ENCODE measurements at regions not wholly inside any gene's neighbourhood (a gene's known extent, or its start where the extent isn't known, plus 50 kb on each side); places are given as distances from the start of the nearest gene placed in this dataset.
"Not testable (repeated sequence)": the region's sequence is repeated elsewhere in the genome, so short reads cannot be mapped to it uniquely, and the experiment has no call there.

- DNase-seq (ENCODE audit: low read depth in 2 of 2): no peak
Observed at GRCh38 chr4:105050896-105051295, 95.8 kb upstream of the TET2 start.

- no peak for DNase-seq (ENCODE audit: low read depth in 2 of 2)
Observed at GRCh38 chr4:105057370-105058105, 89.1 kb upstream of the TET2 start.

DNA sequence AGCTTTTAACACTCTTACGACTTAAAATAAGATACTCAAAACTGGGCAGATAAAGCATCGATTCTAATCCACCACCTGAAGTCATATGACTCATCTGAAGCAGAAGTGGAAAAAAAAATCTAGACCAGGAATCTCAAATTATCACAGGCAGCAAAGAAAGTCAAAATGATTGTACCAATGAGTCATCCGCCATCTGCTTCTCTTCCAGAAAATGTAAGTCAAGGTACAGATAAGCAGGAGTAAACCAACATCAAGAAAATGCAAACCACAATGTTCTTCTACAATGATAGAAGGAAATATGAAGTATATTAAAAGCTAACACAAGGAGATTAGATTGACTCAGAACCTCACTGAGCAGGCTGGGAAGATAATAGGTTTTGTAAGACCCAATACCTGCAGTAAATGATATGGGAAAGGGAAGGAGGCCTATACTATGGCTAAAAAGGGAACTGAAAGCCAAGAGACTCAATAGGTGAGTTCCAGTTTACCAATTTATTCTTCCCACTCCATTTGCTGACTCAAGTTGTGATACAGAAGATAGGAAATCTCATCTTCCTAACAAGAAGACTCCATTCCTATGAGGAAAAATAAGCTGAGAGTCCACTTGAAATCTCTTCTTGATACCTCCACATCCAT, 88.4 kb upstream of the TET2 start:
- no peak for DNase-seq (ENCODE audit: low read depth in 2 of 2)

GRCh38 chr4:105059337-105059736, 87.3 kb upstream of the TET2 start:
- no peak for DNase-seq (ENCODE audit: low read depth in 2 of 2)

GRCh38 chr4:105060628-105061027, 86.0 kb upstream of the TET2 start:
- no peak for DNase-seq (ENCODE audit: low read depth in 2 of 2)

DNA sequence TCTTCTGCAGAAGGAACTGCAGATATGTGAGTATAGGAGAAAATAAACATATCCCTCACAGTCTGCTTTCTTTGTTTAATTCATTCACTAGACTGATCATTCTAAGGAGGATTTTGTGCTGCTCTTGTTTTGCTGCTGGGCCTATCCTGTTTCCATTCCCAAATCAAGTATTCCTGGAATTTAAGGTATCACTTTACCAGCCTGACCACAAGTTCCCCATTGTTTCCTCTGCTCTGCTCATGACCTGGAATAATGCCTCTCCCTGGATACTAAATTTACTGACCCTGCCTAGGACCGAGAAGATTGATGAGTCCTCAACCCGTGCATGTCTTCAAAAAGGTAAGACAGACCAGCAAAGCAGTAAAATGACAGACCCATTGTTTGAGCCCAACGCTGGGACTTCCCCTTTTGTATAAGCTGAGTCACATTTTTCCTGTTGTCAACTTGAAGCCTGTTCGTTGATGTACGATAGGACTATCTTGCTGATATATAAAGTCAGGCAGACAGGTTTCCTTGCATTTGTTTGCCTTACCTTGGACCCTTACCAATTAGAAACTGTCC, 85.5 kb upstream of the TET2 start:
- peak in 1 of 2 donors; percentile 28 for DNase-seq (ENCODE audit: low read depth in 2 of 2)

- DNase-seq (ENCODE audit: low read depth in 2 of 2): no peak
Observed at GRCh38 chr4:105061731-105062130, 84.9 kb upstream of the TET2 start.

DNA sequence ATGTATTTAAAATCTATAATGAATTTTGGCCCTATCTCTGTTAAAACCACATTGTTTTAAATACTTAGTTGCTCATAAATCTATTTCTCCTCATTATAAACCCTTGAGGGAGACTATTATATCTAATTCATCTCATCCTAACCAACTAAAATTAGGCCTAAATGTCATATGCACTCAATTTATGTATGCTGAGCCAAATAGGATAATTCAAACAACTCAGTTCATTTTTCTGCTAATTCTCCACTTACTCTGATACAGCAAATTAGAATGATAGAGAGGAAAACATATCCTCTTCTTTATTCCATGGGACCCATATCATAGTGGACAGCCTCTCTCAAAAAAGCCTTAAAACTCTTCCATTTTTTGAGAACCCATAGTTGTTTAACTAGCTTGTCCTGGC, 80.3 kb upstream of the TET2 start:
- DNase-seq (ENCODE audit: low read depth in 2 of 2): no peak

DNA sequence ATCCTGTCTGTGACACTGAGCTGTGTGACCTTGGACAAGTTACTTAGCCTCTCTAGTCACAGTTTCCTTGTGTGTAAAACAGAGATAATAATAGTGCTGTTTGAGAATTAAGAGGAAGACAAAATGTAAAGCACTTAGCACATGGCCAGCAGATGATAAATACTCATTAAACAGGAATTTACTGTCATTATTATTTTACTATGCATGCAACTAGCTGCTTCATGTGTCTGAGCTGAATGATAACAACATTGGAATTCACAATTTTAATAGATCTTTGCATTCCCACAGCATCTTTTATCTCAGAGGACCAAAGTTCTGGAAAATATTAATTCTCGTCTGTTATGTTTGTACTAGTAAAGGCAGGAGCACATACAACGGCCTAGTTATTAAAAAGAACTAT, 79.2 kb upstream of the TET2 start:
- DNase-seq (ENCODE audit: low read depth in 2 of 2): no peak

DNA sequence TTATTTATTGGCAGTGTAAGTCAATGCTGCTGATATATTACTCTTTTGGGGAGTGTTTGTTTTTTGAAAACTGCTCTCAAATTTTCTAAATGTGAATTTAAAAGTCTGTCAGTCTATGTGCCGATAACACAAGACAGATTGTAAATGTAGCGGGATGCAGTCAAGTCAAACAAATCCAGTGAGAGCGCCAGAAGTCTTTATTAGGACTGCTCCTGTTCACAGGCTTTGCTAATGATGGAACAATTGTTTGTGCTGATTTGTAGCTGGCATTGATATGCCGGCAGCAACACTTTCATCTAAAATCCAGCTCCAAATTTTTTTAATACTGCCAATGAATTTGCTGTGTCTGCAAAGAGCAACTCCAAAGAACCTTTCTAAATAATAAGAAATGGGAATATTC, 78.7 kb upstream of the TET2 start:
- no peak for DNase-seq (ENCODE audit: low read depth in 2 of 2)

GRCh38 chr4:105068516-105068915, 78.2 kb upstream of the TET2 start:
- DNase-seq (ENCODE audit: low read depth in 2 of 2): no peak

- not testable (repeated sequence) for DNase-seq (ENCODE audit: low read depth in 2 of 2)
Observed at GRCh38 chr4:105072095-105072494, 74.6 kb upstream of the TET2 start.

- DNase-seq (ENCODE audit: low read depth in 2 of 2): no peak
Observed at GRCh38 chr4:105074097-105074496, 72.6 kb upstream of the TET2 start.

GRCh38 chr4:105075045-105075444, 71.6 kb upstream of the TET2 start:
- no peak for DNase-seq (ENCODE audit: low read depth in 2 of 2)

GRCh38 chr4:105088110-105088879, 58.4 kb upstream of the TET2 start:
- DNase-seq (ENCODE audit: low read depth in 2 of 2): no peak

DNA sequence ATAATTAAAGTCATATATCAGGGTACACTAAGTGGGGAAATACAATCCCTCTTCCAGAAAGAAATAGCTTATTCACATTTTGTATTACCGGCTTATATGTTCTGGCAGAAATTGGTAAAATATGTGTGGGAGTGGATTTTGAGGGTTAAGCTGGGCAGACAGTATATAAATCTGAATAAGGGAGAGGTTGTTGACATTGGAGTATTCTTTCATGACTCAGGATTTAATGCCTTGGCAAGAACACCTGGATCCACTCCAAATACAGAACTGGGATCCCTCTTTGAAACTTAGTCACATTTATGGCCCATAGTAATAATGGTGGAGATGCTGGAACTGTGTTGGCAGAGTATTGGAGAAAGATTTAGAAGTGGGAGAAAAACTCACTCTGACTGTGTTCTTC, 54.3 kb upstream of the TET2 start:
- no peak for DNase-seq (ENCODE audit: low read depth in 2 of 2)

DNA sequence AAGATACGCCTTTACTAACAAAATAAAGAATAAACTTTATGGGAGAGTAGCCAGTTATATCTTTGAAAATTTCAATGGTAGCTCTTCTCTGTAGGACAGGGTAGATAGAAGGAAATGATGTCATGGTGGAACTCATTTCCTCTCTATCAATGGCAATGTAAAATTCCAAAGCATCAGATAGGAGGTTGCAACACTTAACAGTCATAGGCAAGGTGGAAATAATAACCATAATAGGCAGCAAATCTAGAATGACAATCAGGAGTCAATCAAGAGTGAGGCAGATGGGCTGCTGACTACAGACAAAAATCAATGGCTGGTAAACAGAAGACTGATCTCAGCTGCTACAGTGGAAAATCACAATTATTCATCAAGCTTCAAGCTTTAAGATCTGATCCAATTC, 53.9 kb upstream of the TET2 start:
- DNase-seq (ENCODE audit: low read depth in 2 of 2): no peak

DNA sequence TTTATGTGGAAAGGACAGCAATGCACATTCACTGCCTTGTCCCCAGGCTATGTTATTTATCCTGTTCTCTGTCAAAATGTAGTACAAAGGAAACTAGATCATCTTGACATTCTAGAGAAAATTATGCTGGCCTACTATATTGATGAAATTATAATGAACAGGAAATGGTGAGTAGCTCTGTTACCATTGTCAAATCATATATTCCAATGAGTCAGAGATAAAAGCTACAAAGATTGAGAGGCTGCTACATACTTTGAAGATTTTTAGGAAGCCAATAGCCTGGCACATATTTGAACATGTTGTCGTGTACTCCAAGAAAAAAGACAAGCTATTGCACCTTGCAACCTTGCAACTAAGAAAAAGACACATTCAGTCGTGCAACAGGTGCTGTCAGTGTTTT, 52.7 kb upstream of the TET2 start:
- DNase-seq (ENCODE audit: low read depth in 2 of 2): no peak

All from stimulated activated CD8-positive, alpha-beta memory T cell treated with anti-CD3 and anti-CD28 coated beads, Interleukin-15, amount 100 ng/mL, for 4 hours (primary cell).